ENCODE measurements at regions not wholly inside any gene's neighbourhood (a gene's known extent, or its start where the extent isn't known, plus 50 kb on each side); places are given as distances from the start of the nearest gene placed in this dataset.

DNA sequence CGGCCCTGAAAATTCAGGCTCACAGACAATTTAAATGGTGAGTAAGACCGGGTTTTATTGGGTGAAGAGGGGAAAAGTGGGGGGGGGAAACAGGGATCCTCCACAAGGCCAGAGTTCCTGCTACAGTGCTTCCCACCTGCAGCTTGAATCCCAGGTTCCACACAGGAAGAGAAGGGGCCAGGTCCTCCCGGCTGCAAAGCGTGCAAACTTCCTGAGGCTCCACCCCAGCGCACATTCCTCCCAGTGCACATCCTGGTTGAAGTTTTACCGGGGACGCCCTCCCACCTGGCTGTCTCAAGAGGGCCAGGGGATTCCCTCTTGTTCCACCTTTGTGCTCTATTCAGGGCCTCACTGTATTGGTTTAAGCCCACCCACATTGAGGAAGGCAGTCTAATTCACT lies 347.7 kb upstream of the REG3G start:
- WGBS, 2 donors = 67 to 80% methylated on average over 7 of the region's 7 CpGs
- Histone ChIP-seq H3K4me3 (no peak overlapping the region), H3K27ac (no peak overlapping the region), H3K27me3 (no peaks in the 10 kb centered on the region), H3K9me3 (no peaks in the 10 kb centered on the region), H3K36me3 (no peaks in the 10 kb centered on the region), H3K4me1 (peaks cover 0 to 5% (median 0%) of the 10 kb centered on the region in 4 donors)
- intact Hi-C loops (cut with DNase I) = no loop called here
- TF ChIP-seq POLR2AphosphoS5 (IDR thresholded peaks at IDR 0.05) = no peak
- no peak for TF ChIP-seq EP300 (IDR thresholded peaks at IDR 0.05)
- TF ChIP-seq, protein P1, sequence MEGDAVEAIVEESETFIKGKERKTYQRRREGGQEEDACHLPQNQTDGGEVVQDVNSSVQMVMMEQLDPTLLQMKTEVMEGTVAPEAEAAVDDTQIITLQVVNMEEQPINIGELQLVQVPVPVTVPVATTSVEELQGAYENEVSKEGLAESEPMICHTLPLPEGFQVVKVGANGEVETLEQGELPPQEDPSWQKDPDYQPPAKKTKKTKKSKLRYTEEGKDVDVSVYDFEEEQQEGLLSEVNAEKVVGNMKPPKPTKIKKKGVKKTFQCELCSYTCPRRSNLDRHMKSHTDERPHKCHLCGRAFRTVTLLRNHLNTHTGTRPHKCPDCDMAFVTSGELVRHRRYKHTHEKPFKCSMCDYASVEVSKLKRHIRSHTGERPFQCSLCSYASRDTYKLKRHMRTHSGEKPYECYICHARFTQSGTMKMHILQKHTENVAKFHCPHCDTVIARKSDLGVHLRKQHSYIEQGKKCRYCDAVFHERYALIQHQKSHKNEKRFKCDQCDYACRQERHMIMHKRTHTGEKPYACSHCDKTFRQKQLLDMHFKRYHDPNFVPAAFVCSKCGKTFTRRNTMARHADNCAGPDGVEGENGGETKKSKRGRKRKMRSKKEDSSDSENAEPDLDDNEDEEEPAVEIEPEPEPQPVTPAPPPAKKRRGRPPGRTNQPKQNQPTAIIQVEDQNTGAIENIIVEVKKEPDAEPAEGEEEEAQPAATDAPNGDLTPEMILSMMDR (IDR thresholded peaks at IDR 0.05) = no peak
- no peak for TF ChIP-seq POLR2A (IDR thresholded peaks at IDR 0.05)
- no peak for DNase-seq

DNA sequence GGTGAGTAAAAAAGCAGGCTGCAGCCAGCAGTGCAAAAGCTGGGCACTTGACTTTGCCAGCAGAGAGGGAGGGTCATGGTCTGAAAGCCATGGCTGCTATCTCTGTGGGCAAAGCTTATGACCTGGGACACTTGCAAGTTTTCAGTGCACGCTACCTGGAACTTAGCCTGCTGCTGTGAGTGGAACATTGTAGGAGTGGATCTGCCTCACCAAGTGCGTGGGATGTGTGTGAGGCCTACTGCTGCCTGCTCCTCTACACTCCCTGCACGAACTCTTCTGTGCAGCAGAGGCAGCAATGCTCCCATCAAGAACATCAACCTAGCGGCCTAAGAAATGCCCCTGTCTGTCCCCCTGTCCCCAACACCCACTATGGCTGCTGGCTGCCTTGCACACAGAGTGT lies 344.1 kb upstream of the REG3G start:
- intact Hi-C loops (cut with DNase I) = no loop called here
- Histone ChIP-seq H3K27me3 (no peaks in the 10 kb centered on the region), H3K4me1 (peaks cover 0 to 5% (median 0%) of the 10 kb centered on the region in 4 donors), H3K27ac (no peak overlapping the region), H3K9me3 (no peaks in the 10 kb centered on the region), H3K4me3 (no peak overlapping the region), H3K36me3 (no peaks in the 10 kb centered on the region)
- WGBS, 2 donors = 73 to 84% methylated on average over 4 of the region's 4 CpGs
- no peak for DNase-seq
- TF ChIP-seq EP300 (IDR thresholded peaks at IDR 0.05) = no peak
- TF ChIP-seq POLR2AphosphoS5 (IDR thresholded peaks at IDR 0.05) = no peak
- TF ChIP-seq, protein P1 (IDR thresholded peaks at IDR 0.05) = no peak
- TF ChIP-seq POLR2A (IDR thresholded peaks at IDR 0.05) = no peak

DNA sequence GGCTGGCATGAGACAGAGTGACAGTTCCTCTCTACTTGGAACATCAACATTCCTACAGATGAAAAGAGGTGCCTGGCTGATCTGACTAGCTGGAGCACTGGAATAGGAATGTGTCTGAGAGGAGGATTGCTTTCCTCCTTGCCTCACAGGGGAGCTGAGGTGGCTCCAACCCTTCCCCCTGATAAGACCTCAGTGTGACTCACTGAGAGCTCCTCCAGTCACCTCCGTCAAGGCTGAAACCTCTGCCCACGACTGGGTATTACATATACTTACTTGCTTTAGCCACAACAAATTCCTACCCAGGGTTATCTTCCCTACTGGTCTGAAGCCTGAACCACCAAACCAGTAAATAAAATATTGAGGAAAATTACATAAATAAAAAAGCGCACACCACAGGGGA lies 342.7 kb upstream of the REG3G start:
- Histone ChIP-seq H3K9me3 (no peaks in the 10 kb centered on the region), H3K4me3 (no peak overlapping the region), H3K27ac (no peak overlapping the region), H3K27me3 (no peaks in the 10 kb centered on the region), H3K4me1 (no peaks in the 10 kb centered on the region), H3K36me3 (no peaks in the 10 kb centered on the region)
- DNase-seq = no peak
- TF ChIP-seq POLR2AphosphoS5 (IDR thresholded peaks at IDR 0.05) (no peak), POLR2A (IDR thresholded peaks at IDR 0.05) (no peak), EP300 (IDR thresholded peaks at IDR 0.05) (no peak)
- TF ChIP-seq, protein P1 (IDR thresholded peaks at IDR 0.05) = no peak
- WGBS, 2 donors = 83 to 91% methylated on average over 3 of the region's 3 CpGs
- intact Hi-C loops (cut with DNase I) = no loop called here

DNA sequence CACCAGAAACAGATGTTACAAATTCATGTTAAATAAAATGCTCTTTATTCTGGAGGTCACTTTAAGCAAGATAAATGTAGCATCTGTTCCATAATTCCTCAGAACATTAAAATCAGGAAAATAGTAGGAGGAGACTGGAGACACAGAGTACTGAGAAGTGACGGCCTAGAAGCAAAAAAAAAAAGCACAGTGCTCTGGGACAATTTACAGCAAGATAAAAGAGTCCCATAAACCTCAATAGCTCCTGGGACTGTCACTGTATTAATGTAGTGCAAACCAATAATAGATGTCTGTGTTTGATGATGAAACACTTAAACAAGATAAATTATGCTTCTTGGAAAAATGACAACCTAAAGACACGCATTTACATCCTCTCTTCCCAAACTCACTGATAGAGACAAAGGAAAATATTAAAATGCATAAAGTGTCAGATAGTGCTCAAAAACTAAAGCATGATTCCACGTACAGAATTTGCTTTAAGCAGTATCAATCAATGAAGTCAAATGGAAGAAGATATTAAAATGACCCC lies 338.8 kb upstream of the REG3G start:
- TF ChIP-seq, protein P1 (IDR thresholded peaks at IDR 0.05) = no peak
- TF ChIP-seq POLR2A (IDR thresholded peaks at IDR 0.05) (no peak), POLR2AphosphoS5 (IDR thresholded peaks at IDR 0.05) (no peak), EP300 (IDR thresholded peaks at IDR 0.05) (no peak)
- Histone ChIP-seq H3K4me3 (no peak overlapping the region), H3K27me3 (no peaks in the 10 kb centered on the region), H3K4me1 (no peaks in the 10 kb centered on the region), H3K36me3 (no peaks in the 10 kb centered on the region), H3K9me3 (no peaks in the 10 kb centered on the region), H3K27ac (no peak overlapping the region)
- intact Hi-C loops (cut with DNase I) = no loop called here
- WGBS, 2 donors = 47 to 63% methylated on average over 3 of the region's 3 CpGs
- no peak for DNase-seq

DNA sequence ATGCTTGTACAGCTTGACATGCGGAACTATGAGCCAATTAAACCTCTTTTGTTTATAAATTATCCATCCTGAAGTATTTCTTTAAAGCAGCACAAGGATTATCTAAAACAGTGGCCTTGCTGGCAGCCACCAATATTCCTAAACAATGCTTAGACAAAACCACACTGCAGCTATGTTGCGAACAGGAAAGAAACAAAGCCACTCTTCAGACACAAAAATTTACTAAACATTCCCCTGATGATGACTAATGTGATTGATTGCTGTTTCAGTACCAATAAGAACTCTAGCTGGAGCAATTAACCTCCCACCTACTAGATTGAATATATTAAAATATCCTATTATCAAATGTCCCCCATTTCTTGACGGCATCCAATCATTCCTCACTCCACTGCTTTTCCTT lies 325.8 kb upstream of the REG3G start:
- intact Hi-C loops (cut with DNase I) = no loop called here
- Histone ChIP-seq H3K27me3 (no peaks in the 10 kb centered on the region), H3K36me3 (no peaks in the 10 kb centered on the region), H3K27ac (no peak overlapping the region), H3K4me3 (no peak overlapping the region), H3K9me3 (no peaks in the 10 kb centered on the region), H3K4me1 (peaks cover 0 to 11% (median 0%) of the 10 kb centered on the region in 4 donors)
- WGBS, 2 donors = 71 to 72% methylated on average over 3 of the region's 3 CpGs
- TF ChIP-seq POLR2AphosphoS5 (IDR thresholded peaks at IDR 0.05) = no peak
- DNase-seq = no peak

Measured in sigmoid colon (tissue), 6 donors.